Keratinocyte (primary cell): ENCODE measurements at regions not wholly inside any gene's neighbourhood (a gene's known extent, or its start where the extent isn't known, plus 50 kb on each side); places are given as distances from the start of the nearest gene placed in this dataset.

ENCODE experiments used
- DNase-seq: peaks from one replicate; pipeline ENCODE4 v3.0.0-alpha.2; 2011; ENCODE audit warnings: low read depth, missing footprints, low spot score
- FAIRE-seq: peaks from 2 replicates; lab custom pipeline; 2011; peaks lifted over from hg19 to GRCh38; lab: Jason Lieb, UNC
- H2AFZ ChIP-seq: 2 replicates; pipeline ENCODE4 v1.6.0; 2012; ENCODE audit warnings: low read length, control low read depth, inconsistent platforms; ENCODE audit not compliant: control insufficient read depth
- H3K27ac ChIP-seq: 2 replicates; pipeline ENCODE4 v1.5.1; 2011; ENCODE audit warnings: low read length; ENCODE audit not compliant: control insufficient read depth, insufficient read depth
- H3K27me3 ChIP-seq: 3 replicates; pipeline ENCODE4 v1.6.0; 2011; ENCODE audit warnings: low read length; ENCODE audit not compliant: control insufficient read depth, insufficient read depth; ENCODE audit errors: extremely low read depth
- H3K36me3 ChIP-seq, 2 experiments: 2 replicates in 1 of 2; 3 replicates in 1 of 2; pipeline ENCODE4 v1.5.1; 2011; ENCODE audit warnings: low read length in 2 of 2, mild to moderate bottlenecking in 1 of 2; ENCODE audit not compliant: control insufficient read depth in 2 of 2, insufficient read depth in 2 of 2; ENCODE audit errors: extremely low read depth in 1 of 2
- H3K4me1 ChIP-seq: 3 replicates; pipeline ENCODE4 v1.5.1; 2011; ENCODE audit warnings: low read length; ENCODE audit not compliant: control insufficient read depth, insufficient read depth; ENCODE audit errors: extremely low read depth
- H3K4me2 ChIP-seq: 3 replicates; pipeline ENCODE4 v1.6.0; 2011; ENCODE audit warnings: low read depth, low read length; ENCODE audit not compliant: control insufficient read depth, insufficient read depth; ENCODE audit errors: extremely low read depth
- H3K4me3 ChIP-seq, 3 experiments: fragments of 200-600 bp in 1 of 3; sonication (generic) in 1 of 3; 2 replicates in 2 of 3; 3 replicates in 1 of 3; pipeline ENCODE4 v1.5.1; 2011 to 2016; ENCODE audit warnings: low read length in 3 of 3, mild to moderate bottlenecking in 3 of 3, control low read depth in 2 of 3, inconsistent platforms in 1 of 3, low read depth in 1 of 3, mixed read lengths in 1 of 3, mixed run types in 1 of 3, moderate library complexity in 1 of 3; ENCODE audit not compliant: control insufficient read depth in 2 of 3, insufficient read depth in 2 of 3; ENCODE audit errors: extremely low read depth in 1 of 3
- H3K79me2 ChIP-seq: 2 replicates; pipeline ENCODE4 v1.6.0; 2012; ENCODE audit warnings: low read length; ENCODE audit not compliant: control insufficient read depth, insufficient read depth
- H3K9ac ChIP-seq: 3 replicates; pipeline ENCODE4 v1.6.0; 2011; ENCODE audit warnings: low read length; ENCODE audit not compliant: control insufficient read depth, insufficient read depth; ENCODE audit errors: extremely low read depth
- H3K9me1 ChIP-seq: 3 replicates; pipeline ENCODE4 v1.6.0; 2011; ENCODE audit warnings: low read length; ENCODE audit not compliant: control insufficient read depth, insufficient read depth; ENCODE audit errors: extremely low read depth
- H3K9me3 ChIP-seq: 2 replicates; pipeline ENCODE4 v1.5.1; 2012; ENCODE audit warnings: low read depth, low read length; ENCODE audit not compliant: control insufficient read depth
- H4K20me1 ChIP-seq: 3 replicates; pipeline ENCODE4 v1.6.0; 2011; ENCODE audit warnings: low read length; ENCODE audit not compliant: control insufficient read depth, insufficient read depth; ENCODE audit errors: extremely low read depth
- EZH2 ChIP-seq: IDR thresholded peaks from one replicate; pipeline ENCODE4 v1.6.1; 2012; ENCODE audit warnings: inconsistent platforms, mild to moderate bottlenecking, low read length, moderate library complexity
- dilution Hi-C: fragments of 300-500 bp; cut with MboI; formaldehyde crosslinking; loops from one replicate; pipeline ENCODE4 v1.7.0; 2020; ENCODE audit warnings: low sequenced_read_pairs; ENCODE audit not compliant: extremely low pct_ligation_motif_present
- TF ChIP-seq, protein P1 (sequence below), 3 experiments: IDR thresholded peaks in 1 of 3; conservative IDR thresholded peaks in 1 of 3; optimal IDR thresholded peaks in 1 of 3; 2 replicates in 2 of 3; 3 replicates in 1 of 3; pipeline versions ENCODE3 to v1.5.1; 2011; ENCODE audit warnings: low read length in 3 of 3, mild to moderate bottlenecking in 3 of 3, moderate library complexity in 2 of 3, control low read depth in 1 of 3, inconsistent platforms in 1 of 3; ENCODE audit not compliant: insufficient read depth in 2 of 3; ENCODE audit errors: extremely low read depth in 1 of 3

GRCh38 chr5:85148701-85149100, 764.0 kb upstream of the EDIL3 start:
- FAIRE-seq = no peak
- no peak overlapping the region for H3K9ac ChIP-seq
- H3K27ac ChIP-seq = no peak overlapping the region
- no peaks in the 10 kb centered on the region for H3K27me3 ChIP-seq
- H3K9me3 ChIP-seq = no peaks in the 10 kb centered on the region
- H3K36me3 ChIP-seq = no peaks in the 10 kb centered on the region
- H3K79me2 ChIP-seq = no peaks in the 10 kb centered on the region
- DNase-seq = no peak
- no peaks in the 10 kb centered on the region for H3K9me1 ChIP-seq
- no peak overlapping the region for H3K4me2 ChIP-seq
- no peaks in the 10 kb centered on the region for H3K4me1 ChIP-seq
- TF ChIP-seq EZH2 = no peak
- TF ChIP-seq, protein P1, sequence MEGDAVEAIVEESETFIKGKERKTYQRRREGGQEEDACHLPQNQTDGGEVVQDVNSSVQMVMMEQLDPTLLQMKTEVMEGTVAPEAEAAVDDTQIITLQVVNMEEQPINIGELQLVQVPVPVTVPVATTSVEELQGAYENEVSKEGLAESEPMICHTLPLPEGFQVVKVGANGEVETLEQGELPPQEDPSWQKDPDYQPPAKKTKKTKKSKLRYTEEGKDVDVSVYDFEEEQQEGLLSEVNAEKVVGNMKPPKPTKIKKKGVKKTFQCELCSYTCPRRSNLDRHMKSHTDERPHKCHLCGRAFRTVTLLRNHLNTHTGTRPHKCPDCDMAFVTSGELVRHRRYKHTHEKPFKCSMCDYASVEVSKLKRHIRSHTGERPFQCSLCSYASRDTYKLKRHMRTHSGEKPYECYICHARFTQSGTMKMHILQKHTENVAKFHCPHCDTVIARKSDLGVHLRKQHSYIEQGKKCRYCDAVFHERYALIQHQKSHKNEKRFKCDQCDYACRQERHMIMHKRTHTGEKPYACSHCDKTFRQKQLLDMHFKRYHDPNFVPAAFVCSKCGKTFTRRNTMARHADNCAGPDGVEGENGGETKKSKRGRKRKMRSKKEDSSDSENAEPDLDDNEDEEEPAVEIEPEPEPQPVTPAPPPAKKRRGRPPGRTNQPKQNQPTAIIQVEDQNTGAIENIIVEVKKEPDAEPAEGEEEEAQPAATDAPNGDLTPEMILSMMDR (optimal IDR thresholded peaks at IDR 0.05 in 1 of 3, IDR thresholded peaks at IDR 0.05 in 1 of 3, conservative IDR thresholded peaks at IDR 0.05 in 1 of 3; ENCODE audit: extremely low read depth in 1 of 3, insufficient read depth in 2 of 3, low read length in 3 of 3) = no peak
- no peak overlapping the region for H3K4me3 ChIP-seq
- dilution Hi-C loops = no loop called here
- H4K20me1 ChIP-seq = no peaks in the 10 kb centered on the region
- no peak overlapping the region for H2AFZ ChIP-seq

DNA sequence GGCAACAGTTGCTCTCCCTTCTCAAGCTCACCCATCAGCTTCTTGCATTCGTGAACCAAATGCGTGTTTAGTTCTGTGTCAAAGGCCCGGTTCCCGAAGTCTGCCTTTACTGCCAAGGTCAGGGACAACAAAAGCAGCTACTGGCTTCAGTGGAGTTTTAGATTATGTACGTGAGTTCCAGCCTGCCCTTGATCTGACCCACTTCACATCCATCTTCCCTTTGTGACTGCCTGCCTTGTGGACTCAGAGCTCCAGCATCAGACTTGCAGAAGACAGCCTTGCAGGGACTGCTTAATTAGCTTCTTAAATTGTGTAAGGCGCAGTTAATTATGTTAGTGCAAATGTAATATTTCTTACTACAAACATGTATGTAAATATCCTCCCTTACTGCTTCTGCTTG, 774.7 kb upstream of the EDIL3 start:
- Histone ChIP-seq H3K27ac (no peak overlapping the region), H2AFZ (no peak overlapping the region), H3K9me1 (no peaks in the 10 kb centered on the region), H3K27me3 (no peaks in the 10 kb centered on the region), H3K4me2 (no peak overlapping the region), H3K9me3 (no peaks in the 10 kb centered on the region), H3K4me3 (no peak overlapping the region), H3K4me1 (no peaks in the 10 kb centered on the region), H3K79me2 (no peaks in the 10 kb centered on the region), H3K36me3 (no peaks in the 10 kb centered on the region), H4K20me1 (no peaks in the 10 kb centered on the region), H3K9ac (no peak overlapping the region)
- dilution Hi-C loops = no loop called here
- TF ChIP-seq, protein P1 (optimal IDR thresholded peaks at IDR 0.05 in 1 of 3, IDR thresholded peaks at IDR 0.05 in 1 of 3, conservative IDR thresholded peaks at IDR 0.05 in 1 of 3; ENCODE audit: extremely low read depth in 1 of 3, insufficient read depth in 2 of 3, low read length in 3 of 3) = no peak
- TF ChIP-seq EZH2 = no peak
- DNase-seq (no peak), FAIRE-seq (no peak)
